HEK293 (cell line): ENCODE measurements at regions not wholly inside any gene's neighbourhood (a gene's known extent, or its start where the extent isn't known, plus 50 kb on each side); places are given as distances from the start of the nearest gene placed in this dataset.

ENCODE experiments used
- CTCF ChIA-PET: fragments of 350-600 bp; formaldehyde crosslinking; extraction: SDS; loops from one replicate; lab custom pipeline; 2021; ENCODE audit warnings: antibody characterized with exemption; lab: Yijun Ruan, JAX
- POLR2A ChIA-PET: fragments of 300-600 bp; formaldehyde crosslinking; extraction: SDS; loops from one replicate; lab custom pipeline; 2020; ENCODE audit warnings: antibody characterized with exemption, inconsistent platforms; lab: Yijun Ruan, JAX
- H3K27ac ChIP-seq: fragments of 200-500 bp; sonication (Bioruptor generic); 2 replicates; pipeline ENCODE4 v1.5.1; 2014; ENCODE audit warnings: low read depth, low read length, control low read depth, inconsistent platforms; ENCODE audit errors: extremely low read depth
- H3K36me3 ChIP-seq, 2 experiments: fragments of 200-500 bp in 1 of 2; sonication (Bioruptor generic) in 1 of 2; 1 replicate in 1 of 2; 2 replicates in 1 of 2; pipeline ENCODE4 v1.5.1; 2014 to 2017; ENCODE audit warnings: inconsistent platforms in 2 of 2, low read length in 2 of 2; ENCODE audit not compliant: control insufficient read depth in 2 of 2, insufficient read depth in 1 of 2
- H3K4me1 ChIP-seq: fragments of 200-500 bp; sonication (Bioruptor generic); 2 replicates; pipeline ENCODE4 v1.5.1; 2014; ENCODE audit warnings: mild to moderate bottlenecking, low read length, inconsistent platforms; ENCODE audit not compliant: control insufficient read depth, insufficient read depth
- H3K4me3 ChIP-seq: 2 replicates; pipeline ENCODE4 v1.5.1; 2011; ENCODE audit warnings: low read depth, mild to moderate bottlenecking, control low read depth, low read length, moderate library complexity
- H3K9me3 ChIP-seq: fragments of 200-500 bp; sonication (Bioruptor generic); 2 replicates; pipeline ENCODE4 v1.5.1; 2014; ENCODE audit warnings: low read depth, low read length, inconsistent platforms; ENCODE audit not compliant: control insufficient read depth, insufficient read depth
- FEZF1 ChIP-seq: fragments of 450-650 bp; formaldehyde crosslinking; IDR thresholded peaks from 2 replicates; pipeline ENCODE4 v1.5.1; 2016; ENCODE audit warnings: missing biosample characterization, missing genetic modification characterization
- IKZF3 ChIP-seq: fragments of 450-650 bp; IDR thresholded peaks from 2 replicates; pipeline ENCODE4 v1.5.0; 2018; ENCODE audit warnings: missing biosample characterization, mild to moderate bottlenecking, missing genetic modification characterization, moderate library complexity
- INSM2 ChIP-seq: fragments of 450-650 bp; formaldehyde crosslinking; IDR thresholded peaks from 2 replicates; pipeline ENCODE4 v1.5.1; 2016; ENCODE audit warnings: missing biosample characterization, missing genetic modification characterization
- MEIS1 ChIP-seq: sonication (generic); formaldehyde crosslinking; IDR thresholded peaks from 2 replicates; pipeline ENCODE4 v1.8.1; 2022; ENCODE audit warnings: missing genetic modification reagents, mild to moderate bottlenecking, borderline replicate concordance
- PBX3 ChIP-seq: sonication (generic); formaldehyde crosslinking; IDR thresholded peaks from 2 replicates; pipeline ENCODE4 v1.8.1; 2022; ENCODE audit warnings: mild to moderate bottlenecking, moderate library complexity, missing genetic modification reagents
- PRDM1 ChIP-seq: fragments of 450-650 bp; formaldehyde crosslinking; IDR thresholded peaks from 2 replicates; pipeline ENCODE4; 2016; ENCODE audit warnings: missing biosample characterization, missing genetic modification characterization
- SALL2 ChIP-seq: fragments of 450-650 bp; formaldehyde crosslinking; IDR thresholded peaks from 2 replicates; pipeline ENCODE4 v1.5.0; 2017; ENCODE audit warnings: missing biosample characterization, mild to moderate bottlenecking, missing genetic modification characterization, borderline replicate concordance
- TCF7L2 ChIP-seq: IDR thresholded peaks from 2 replicates; pipeline ENCODE4 v1.6.1; 2011; ENCODE audit warnings: low read depth, mild to moderate bottlenecking, inconsistent platforms, low read length, moderate library complexity, borderline replicate concordance
- ZNF221 ChIP-seq: fragments of 450-650 bp; formaldehyde crosslinking; IDR thresholded peaks from 2 replicates; pipeline ENCODE4 v1.5.1; 2017; ENCODE audit warnings: missing biosample characterization, missing genetic modification characterization, borderline replicate concordance
- ZNF23 ChIP-seq: fragments of 450-650 bp; formaldehyde crosslinking; IDR thresholded peaks from 2 replicates; pipeline ENCODE4 v1.5.1; 2016; ENCODE audit warnings: missing biosample characterization, missing genetic modification characterization, borderline replicate concordance
- ZNF248 ChIP-seq: fragments of 450-650 bp; formaldehyde crosslinking; IDR thresholded peaks from 2 replicates; pipeline ENCODE4 v1.5.1; 2017; ENCODE audit warnings: missing biosample characterization, missing genetic modification characterization
- ZNF292 ChIP-seq: fragments of 450-650 bp; formaldehyde crosslinking; IDR thresholded peaks from 2 replicates; pipeline ENCODE4 v1.5.1; 2016; ENCODE audit warnings: low read depth, missing biosample characterization, missing genetic modification characterization, borderline replicate concordance
- ZNF416 ChIP-seq: fragments of 450-650 bp; formaldehyde crosslinking; IDR thresholded peaks from 2 replicates; pipeline ENCODE4 v1.5.1; 2016; ENCODE audit warnings: missing biosample characterization, missing genetic modification characterization
- ZNF623 ChIP-seq: fragments of 450-650 bp; formaldehyde crosslinking; IDR thresholded peaks from 2 replicates; pipeline ENCODE4 v1.5.1; 2016; ENCODE audit warnings: missing biosample characterization, missing genetic modification characterization
- ZNF692 ChIP-seq: fragments of 450-650 bp; formaldehyde crosslinking; IDR thresholded peaks from 2 replicates; pipeline ENCODE4 v1.5.1; 2016; ENCODE audit warnings: missing biosample characterization, missing genetic modification characterization
- ZNF707 ChIP-seq: fragments of 450-650 bp; formaldehyde crosslinking; IDR thresholded peaks from 2 replicates; pipeline ENCODE4 v1.5.1; 2016; ENCODE audit warnings: missing biosample characterization, missing genetic modification characterization
- TF ChIP-seq, protein P1 (sequence below): fragments of 450-650 bp; formaldehyde crosslinking; IDR thresholded peaks from 2 replicates; pipeline ENCODE4 v1.5.1; 2016; ENCODE audit warnings: missing biosample characterization, missing genetic modification characterization
- TF ChIP-seq, protein P2 (sequence below): fragments of 450-650 bp; formaldehyde crosslinking; IDR thresholded peaks from 2 replicates; pipeline ENCODE4 v1.5.1; 2016; ENCODE audit warnings: missing biosample characterization, missing genetic modification characterization
- TF ChIP-seq, protein P3 (sequence below): IDR thresholded peaks from 2 replicates; pipeline ENCODE4 v1.6.1; 2011; ENCODE audit warnings: mild to moderate bottlenecking, low read depth, low read length, borderline replicate concordance

DNA sequence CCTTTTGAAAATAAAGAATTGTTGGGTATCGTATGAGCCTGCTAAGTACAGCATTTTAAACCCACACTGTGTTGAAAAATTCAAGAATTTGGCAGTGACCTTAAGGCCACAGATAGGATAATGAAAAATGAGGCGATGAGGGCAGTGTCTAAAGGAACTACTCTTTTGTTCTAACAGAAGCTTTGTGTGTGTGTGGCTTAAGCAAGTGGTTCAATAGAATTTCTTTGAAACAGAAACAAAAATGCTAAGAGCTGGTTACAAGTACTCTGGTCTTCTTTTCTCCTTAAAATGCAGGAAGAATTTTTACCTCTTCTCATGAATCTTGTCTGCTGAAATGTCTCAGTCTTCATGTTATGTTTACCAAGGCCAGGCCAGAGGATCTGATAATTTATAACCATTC is 279.5 kb downstream of the ZNF536 start:
- no peaks in the 10 kb centered on the region for H3K36me3 ChIP-seq
- ChIA-PET POLR2A (no interaction called here), CTCF (interaction anchor here (0.6 to 2.8 kb wide), 9 partner anchors 9 to 810 kb away, joined by 3 to 16 read pairs (median 4); no protein-coding TSS in a partner anchor)
- H3K9me3 ChIP-seq, result peaks cover 3% of the 10 kb centered on the region; the same call in 1 of the 2 replicates
- H3K4me3 ChIP-seq, result no peak overlapping the region
- TF ChIP-seq TCF7L2 (no peak), ZNF23 (tag by site-specific recombination) (no peak), PRDM1 (tag by site-specific recombination) (no peak), SALL2 (no peak), ZNF292 (tag by site-specific recombination) (no peak), ZNF221 (tag by site-specific recombination) (no peak), ZNF623 (tag by site-specific recombination) (no peak), ZNF416 (tag by site-specific recombination) (no peak), INSM2 (tag by site-specific recombination) (no peak), IKZF3 (tag by site-specific recombination) (no peak), ZNF248 (no peak)
- TF ChIP-seq, protein P1, sequence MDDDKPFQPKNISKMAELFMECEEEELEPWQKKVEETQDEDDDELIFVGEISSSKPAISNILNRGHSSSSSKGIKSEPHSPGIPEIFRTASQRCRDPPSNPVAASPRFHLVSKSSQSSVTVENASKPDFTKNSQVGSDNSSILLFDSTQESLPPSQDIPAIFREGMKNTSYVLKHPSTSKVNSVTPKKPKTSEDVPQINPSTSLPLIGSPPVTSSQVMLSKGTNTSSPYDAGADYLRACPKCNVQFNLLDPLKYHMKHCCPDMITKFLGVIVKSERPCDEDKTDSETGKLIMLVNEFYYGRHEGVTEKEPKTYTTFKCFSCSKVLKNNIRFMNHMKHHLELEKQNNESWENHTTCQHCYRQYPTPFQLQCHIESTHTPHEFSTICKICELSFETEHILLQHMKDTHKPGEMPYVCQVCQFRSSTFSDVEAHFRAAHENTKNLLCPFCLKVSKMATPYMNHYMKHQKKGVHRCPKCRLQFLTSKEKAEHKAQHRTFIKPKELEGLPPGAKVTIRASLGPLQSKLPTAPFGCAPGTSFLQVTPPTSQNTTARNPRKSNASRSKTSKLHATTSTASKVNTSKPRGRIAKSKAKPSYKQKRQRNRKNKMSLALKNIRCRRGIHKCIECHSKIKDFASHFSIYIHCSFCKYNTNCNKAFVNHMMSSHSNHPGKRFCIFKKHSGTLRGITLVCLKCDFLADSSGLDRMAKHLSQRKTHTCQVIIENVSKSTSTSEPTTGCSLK (tag by site-specific recombination), result no peak
- TF ChIP-seq, protein P2, sequence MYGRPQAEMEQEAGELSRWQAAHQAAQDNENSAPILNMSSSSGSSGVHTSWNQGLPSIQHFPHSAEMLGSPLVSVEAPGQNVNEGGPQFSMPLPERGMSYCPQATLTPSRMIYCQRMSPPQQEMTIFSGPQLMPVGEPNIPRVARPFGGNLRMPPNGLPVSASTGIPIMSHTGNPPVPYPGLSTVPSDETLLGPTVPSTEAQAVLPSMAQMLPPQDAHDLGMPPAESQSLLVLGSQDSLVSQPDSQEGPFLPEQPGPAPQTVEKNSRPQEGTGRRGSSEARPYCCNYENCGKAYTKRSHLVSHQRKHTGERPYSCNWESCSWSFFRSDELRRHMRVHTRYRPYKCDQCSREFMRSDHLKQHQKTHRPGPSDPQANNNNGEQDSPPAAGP (tag by site-specific recombination), result no peak
- H3K27ac ChIP-seq, result no peak overlapping the region
- peaks cover 4% of the 10 kb centered on the region; the same call in 1 of the 2 replicates for H3K4me1 ChIP-seq

DNA sequence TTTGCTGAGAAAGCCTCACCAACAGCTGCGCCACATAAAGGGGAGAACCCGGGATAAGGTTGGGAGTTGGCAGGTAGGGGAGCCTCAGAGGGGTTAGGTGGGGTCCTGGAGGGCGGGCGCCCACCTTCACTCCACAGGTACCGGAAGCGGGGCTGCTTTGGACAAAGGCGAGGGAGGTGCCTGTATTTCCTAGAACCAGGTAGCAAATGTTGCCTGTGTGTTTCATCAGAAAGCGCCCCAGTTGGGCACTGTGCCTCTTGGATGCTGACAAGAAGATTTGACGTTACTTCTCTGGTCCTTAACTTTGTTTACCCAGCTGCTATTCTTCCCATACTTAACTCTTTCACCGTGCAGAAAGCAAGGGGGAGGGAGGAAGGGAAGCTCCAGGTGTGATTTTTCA is 278.9 kb downstream of the ZNF536 start:
- no peaks in the 10 kb centered on the region for H3K36me3 ChIP-seq
- POLR2A ChIA-PET, result no interaction called here
- H3K4me1 ChIP-seq, result peaks cover 4% of the 10 kb centered on the region; the same call in 1 of the 2 replicates
- H3K27ac ChIP-seq, result no peak overlapping the region
- TF ChIP-seq, protein P3, sequence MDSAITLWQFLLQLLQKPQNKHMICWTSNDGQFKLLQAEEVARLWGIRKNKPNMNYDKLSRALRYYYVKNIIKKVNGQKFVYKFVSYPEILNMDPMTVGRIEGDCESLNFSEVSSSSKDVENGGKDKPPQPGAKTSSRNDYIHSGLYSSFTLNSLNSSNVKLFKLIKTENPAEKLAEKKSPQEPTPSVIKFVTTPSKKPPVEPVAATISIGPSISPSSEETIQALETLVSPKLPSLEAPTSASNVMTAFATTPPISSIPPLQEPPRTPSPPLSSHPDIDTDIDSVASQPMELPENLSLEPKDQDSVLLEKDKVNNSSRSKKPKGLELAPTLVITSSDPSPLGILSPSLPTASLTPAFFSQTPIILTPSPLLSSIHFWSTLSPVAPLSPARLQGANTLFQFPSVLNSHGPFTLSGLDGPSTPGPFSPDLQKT, result no peak
- TF ChIP-seq MEIS1 (CRISPR knock-in tag) (no peak), FEZF1 (no peak), ZNF707 (tag by site-specific recombination) (no peak), PBX3 (CRISPR knock-in tag) (no peak), ZNF692 (no peak)
- TF ChIP-seq, all 188 proteins: peak for 0
- CTCF ChIA-PET, result interaction anchor here (0.6 to 3.7 kb wide), 12 partner anchors 9 to 907 kb away, joined by 3 to 16 read pairs (median 4); no protein-coding TSS in a partner anchor
- no peak overlapping the region for H3K4me3 ChIP-seq
- H3K9me3 ChIP-seq, result peaks cover 3% of the 10 kb centered on the region; the same call in 1 of the 2 replicates
